WI38 (cell line): ENCODE measurements at regions not wholly inside any gene's neighbourhood (a gene's known extent, or its start where the extent isn't known, plus 50 kb on each side); places are given as distances from the start of the nearest gene placed in this dataset.

Experiments used
- H3K4me3 ChIP-seq: 2 replicates; pipeline ENCODE4 v1.5.1; 2011; ENCODE audit warnings: low read depth, mild to moderate bottlenecking, control low read depth, low read length
- CTCF ChIP-seq: IDR thresholded peaks from 2 replicates; pipeline ENCODE4 v1.5.1; 2012; ENCODE audit warnings: low read depth, mild to moderate bottlenecking, control low read depth, low read length

- H3K4me3 ChIP-seq = no peak overlapping the region
- no peak for TF ChIP-seq CTCF
Observed at GRCh38 chr9:80605129-80605528, 1033.4 kb downstream of the TLE4 start.

GRCh38 chr9:80602291-80602690 is 1030.5 kb downstream of the TLE4 start:
- no peak for TF ChIP-seq CTCF
- H3K4me3 ChIP-seq = no peak overlapping the region

GRCh38 chr9:80596579-80596978 is 1024.8 kb downstream of the TLE4 start:
- no peak overlapping the region for H3K4me3 ChIP-seq
- TF ChIP-seq CTCF = no peak

GRCh38 chr9:80595192-80595591 is 1023.4 kb downstream of the TLE4 start:
- no peak for TF ChIP-seq CTCF
- no peak overlapping the region for H3K4me3 ChIP-seq

- no peak overlapping the region for H3K4me3 ChIP-seq
- no peak for TF ChIP-seq CTCF
Observed at GRCh38 chr9:80592413-80592812, 1020.6 kb downstream of the TLE4 start.

GRCh38 chr9:80586786-80587330 is 1015.1 kb downstream of the TLE4 start:
- no peak overlapping the region for H3K4me3 ChIP-seq
- TF ChIP-seq CTCF = no peak

GRCh38 chr9:80571953-80572352 is 1000.2 kb downstream of the TLE4 start:
- TF ChIP-seq CTCF = no peak
- no peak overlapping the region for H3K4me3 ChIP-seq
